Endodermal cell (in vitro differentiated cells): ENCODE measurements at regions not wholly inside any gene's neighbourhood (a gene's known extent, or its start where the extent isn't known, plus 50 kb on each side); places are given as distances from the start of the nearest gene placed in this dataset.

Experiments
- DNase-seq: peaks from one replicate; pipeline ENCODE4 v3.0.0-alpha.2; 2017
- H3K27ac ChIP-seq: 2 replicates; pipeline ENCODE4 v1.5.1; 2013; ENCODE audit warnings: mild to moderate bottlenecking, low read depth, low read length, moderate library complexity
- H3K27me3 ChIP-seq: 2 replicates; pipeline ENCODE4 v1.6.1; 2013; ENCODE audit warnings: mild to moderate bottlenecking, low read length, moderate library complexity; ENCODE audit not compliant: insufficient read depth, control insufficient read depth, poor library complexity, severe bottlenecking
- H3K36me3 ChIP-seq: 2 replicates; pipeline ENCODE4 v1.7.0; 2013; ENCODE audit warnings: mild to moderate bottlenecking, low read length, moderate library complexity; ENCODE audit not compliant: control insufficient read depth, insufficient read depth
- H3K4me1 ChIP-seq: one replicate; pipeline ENCODE4 v1.7.0; 2013; ENCODE audit warnings: low read length; ENCODE audit not compliant: control insufficient read depth, insufficient read depth
- H3K4me3 ChIP-seq: 2 replicates; pipeline ENCODE4 v1.5.1; 2013; ENCODE audit warnings: mild to moderate bottlenecking, low read length, moderate library complexity
- H3K9ac ChIP-seq: 2 replicates; pipeline ENCODE4 v1.6.1; 2013; ENCODE audit warnings: mild to moderate bottlenecking, low read length, moderate library complexity; ENCODE audit not compliant: poor library complexity, severe bottlenecking; ENCODE audit errors: extremely low read depth
- H3K9me3 ChIP-seq: 2 replicates; pipeline ENCODE4 v1.6.1; 2013; ENCODE audit warnings: mild to moderate bottlenecking, low read length, moderate library complexity; ENCODE audit not compliant: control insufficient read depth
- H3K27ac Mint-ChIP-seq: 2 replicates; pipeline ENCODE4 v1.8.0; 2020; ENCODE audit warnings: mixed read lengths
- H3K27me3 Mint-ChIP-seq: 2 replicates; pipeline ENCODE4 v1.8.0; 2021; ENCODE audit warnings: mild to moderate bottlenecking, mixed read lengths; ENCODE audit not compliant: insufficient read depth
- H3K36me3 Mint-ChIP-seq: 2 replicates; pipeline ENCODE4 v1.8.0; 2020; ENCODE audit warnings: low read depth, mixed read lengths
- H3K4me1 Mint-ChIP-seq: 2 replicates; pipeline ENCODE4 v1.8.0; 2020; ENCODE audit warnings: mixed read lengths
- H3K4me3 Mint-ChIP-seq: 2 replicates; pipeline ENCODE4 v1.8.0; 2020; ENCODE audit warnings: mild to moderate bottlenecking, moderate library complexity, mixed read lengths
- H3K9me3 Mint-ChIP-seq: 2 replicates; pipeline ENCODE4 v1.8.0; 2020; ENCODE audit warnings: mild to moderate bottlenecking, mixed read lengths
- CTCF ChIP-seq: fragments of 200-600 bp; sonication (generic); conservative IDR thresholded peaks from 2 replicates; pipeline ENCODE4 v1.5.0; 2021; ENCODE audit warnings: antibody characterized with exemption, mild to moderate bottlenecking
- WGBS, 2 experiments: methylation state at CpG; one replicate each; pipeline versions ENCODE4 v1.1.5 to v1.1.7; 2013; ENCODE audit warnings: missing lambda C conversion rate in 2 of 2, mixed read lengths in 1 of 2; ENCODE audit not compliant: insufficient coverage in 1 of 2, insufficient read length in 1 of 2; 5-methylcytosine and 5-hydroxymethylcytosine counted together

GRCh38 chr12:30384976-30385375 lies 310.7 kb downstream of the IPO8 start:
- H3K4me1 Mint-ChIP-seq = no peaks in the 10 kb centered on the region
- H3K4me3 Mint-ChIP-seq = no peak overlapping the region
- peaks cover 12% of the 10 kb centered on the region for H3K9me3 ChIP-seq
- no peaks in the 10 kb centered on the region for H3K36me3 ChIP-seq
- no peaks in the 10 kb centered on the region for H3K27me3 ChIP-seq
- TF ChIP-seq CTCF = no peak
- no peak for DNase-seq
- H3K36me3 Mint-ChIP-seq = peaks cover 5% of the 10 kb centered on the region
- H3K27ac Mint-ChIP-seq = no peak overlapping the region
- H3K27me3 Mint-ChIP-seq = no peaks in the 10 kb centered on the region
- H3K9ac ChIP-seq = no peak overlapping the region
- H3K9me3 Mint-ChIP-seq = peaks cover 62% of the 10 kb centered on the region
- H3K4me3 ChIP-seq = no peak overlapping the region
- no CpG with 5 or more reads among the region's 1 CpG for WGBS, 2 experiments
- no peak overlapping the region for H3K27ac ChIP-seq
- H3K4me1 ChIP-seq = no peaks in the 10 kb centered on the region

GRCh38 chr12:30378307-30378706 lies 317.4 kb downstream of the IPO8 start:
- no peak for TF ChIP-seq CTCF
- no peak overlapping the region for H3K27ac ChIP-seq
- H3K9me3 Mint-ChIP-seq = peaks cover 71% of the 10 kb centered on the region
- H3K9ac ChIP-seq = no peak overlapping the region
- H3K36me3 ChIP-seq = no peaks in the 10 kb centered on the region
- H3K27me3 Mint-ChIP-seq = no peaks in the 10 kb centered on the region
- no peak overlapping the region for H3K27ac Mint-ChIP-seq
- no peaks in the 10 kb centered on the region for H3K4me1 ChIP-seq
- no peak overlapping the region for H3K4me3 Mint-ChIP-seq
- no peak overlapping the region for H3K4me3 ChIP-seq
- no peak for DNase-seq
- H3K4me1 Mint-ChIP-seq = no peaks in the 10 kb centered on the region
- H3K27me3 ChIP-seq = no peaks in the 10 kb centered on the region
- peaks cover 10% of the 10 kb centered on the region for H3K9me3 ChIP-seq
- no peaks in the 10 kb centered on the region for H3K36me3 Mint-ChIP-seq
- WGBS, 2 experiments = 83% methylated on average over 1 of the region's 1 CpG; no CpG with 5 or more reads in 1 of the 2 experiments

GRCh38 chr12:30364822-30365221 lies 330.8 kb downstream of the IPO8 start:
- H3K27me3 Mint-ChIP-seq = no peaks in the 10 kb centered on the region

More at GRCh38 chr12:30364822-30365221, 330.8 kb downstream of the IPO8 start:
- no peak overlapping the region for H3K27ac ChIP-seq
- H3K4me3 ChIP-seq = no peak overlapping the region
- Mint-ChIP-seq H3K27ac (no peak overlapping the region), H3K4me3 (no peak overlapping the region), H3K4me1 (peaks cover 6% of the 10 kb centered on the region), H3K36me3 (peaks cover 5% of the 10 kb centered on the region), H3K9me3 (peaks cover 70% of the 10 kb centered on the region)
- no peak overlapping the region for H3K9ac ChIP-seq
- TF ChIP-seq CTCF = no peak
- no peaks in the 10 kb centered on the region for H3K36me3 ChIP-seq
- no peak for DNase-seq
- H3K9me3 ChIP-seq = peaks cover 33% of the 10 kb centered on the region
- H3K4me1 ChIP-seq = no peaks in the 10 kb centered on the region
- no peaks in the 10 kb centered on the region for H3K27me3 ChIP-seq
